ENCODE measurements at regions not wholly inside any gene's neighbourhood (a gene's known extent, or its start where the extent isn't known, plus 50 kb on each side); places are given as distances from the start of the nearest gene placed in this dataset.
A peak's percentile ranks its signal among the peaks of the same experiment; 100 is the strongest.

- TF ChIP-seq CREB5 (CRISPR knock-in tag; IDR thresholded peaks at IDR 0.05) (no peak), ZNF140 (CRISPR knock-in tag; IDR thresholded peaks at IDR 0.05) (no peak), RBM39 (optimal IDR thresholded peaks at IDR 0.05; ENCODE audit: low read depth, low read length) (no peak), ATF6 (CRISPR knock-in tag; IDR thresholded peaks at IDR 0.05) (no peak), ZNF395 (CRISPR knock-in tag; IDR thresholded peaks at IDR 0.05) (peak; percentile 44; the same call in 1 of the 2 replicates), CBX2 (IDR thresholded peaks at IDR 0.05; ENCODE audit: insufficient read depth, low read length, poor library complexity, severe bottlenecking) (no peak), CBFA2T3 (IDR thresholded peaks at IDR 0.05) (no peak), CBFA2T2 (conservative IDR thresholded peaks at IDR 0.05) (no peak), ETS2 (tag; IDR thresholded peaks at IDR 0.05; ENCODE audit: borderline replicate concordance, poor library complexity, severe bottlenecking) (no peak), ZNF778 (CRISPR knock-in tag; IDR thresholded peaks at IDR 0.05) (no peak), HES1 (IDR thresholded peaks at IDR 0.05; ENCODE audit: low read depth) (no peak), KDM2B (CRISPR knock-in tag; IDR thresholded peaks at IDR 0.05) (no peak), ILF3 (IDR thresholded peaks at IDR 0.05; ENCODE audit: borderline replicate concordance) (no peak), RCOR1 (IDR thresholded peaks at IDR 0.05; ENCODE audit: borderline replicate concordance in 1 of 2, low read depth in 2 of 2, low read length in 2 of 2) (no peak), RBM34 (IDR thresholded peaks at IDR 0.05; ENCODE audit: borderline replicate concordance, insufficient read depth, low read length) (no peak)
- TF ChIP-seq, protein P1, sequence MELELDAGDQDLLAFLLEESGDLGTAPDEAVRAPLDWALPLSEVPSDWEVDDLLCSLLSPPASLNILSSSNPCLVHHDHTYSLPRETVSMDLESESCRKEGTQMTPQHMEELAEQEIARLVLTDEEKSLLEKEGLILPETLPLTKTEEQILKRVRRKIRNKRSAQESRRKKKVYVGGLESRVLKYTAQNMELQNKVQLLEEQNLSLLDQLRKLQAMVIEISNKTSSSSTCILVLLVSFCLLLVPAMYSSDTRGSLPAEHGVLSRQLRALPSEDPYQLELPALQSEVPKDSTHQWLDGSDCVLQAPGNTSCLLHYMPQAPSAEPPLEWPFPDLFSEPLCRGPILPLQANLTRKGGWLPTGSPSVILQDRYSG (tag; conservative IDR thresholded peaks at IDR 0.05; ENCODE audit: low read depth): peak; percentile 62
- TF ChIP-seq, protein P2, sequence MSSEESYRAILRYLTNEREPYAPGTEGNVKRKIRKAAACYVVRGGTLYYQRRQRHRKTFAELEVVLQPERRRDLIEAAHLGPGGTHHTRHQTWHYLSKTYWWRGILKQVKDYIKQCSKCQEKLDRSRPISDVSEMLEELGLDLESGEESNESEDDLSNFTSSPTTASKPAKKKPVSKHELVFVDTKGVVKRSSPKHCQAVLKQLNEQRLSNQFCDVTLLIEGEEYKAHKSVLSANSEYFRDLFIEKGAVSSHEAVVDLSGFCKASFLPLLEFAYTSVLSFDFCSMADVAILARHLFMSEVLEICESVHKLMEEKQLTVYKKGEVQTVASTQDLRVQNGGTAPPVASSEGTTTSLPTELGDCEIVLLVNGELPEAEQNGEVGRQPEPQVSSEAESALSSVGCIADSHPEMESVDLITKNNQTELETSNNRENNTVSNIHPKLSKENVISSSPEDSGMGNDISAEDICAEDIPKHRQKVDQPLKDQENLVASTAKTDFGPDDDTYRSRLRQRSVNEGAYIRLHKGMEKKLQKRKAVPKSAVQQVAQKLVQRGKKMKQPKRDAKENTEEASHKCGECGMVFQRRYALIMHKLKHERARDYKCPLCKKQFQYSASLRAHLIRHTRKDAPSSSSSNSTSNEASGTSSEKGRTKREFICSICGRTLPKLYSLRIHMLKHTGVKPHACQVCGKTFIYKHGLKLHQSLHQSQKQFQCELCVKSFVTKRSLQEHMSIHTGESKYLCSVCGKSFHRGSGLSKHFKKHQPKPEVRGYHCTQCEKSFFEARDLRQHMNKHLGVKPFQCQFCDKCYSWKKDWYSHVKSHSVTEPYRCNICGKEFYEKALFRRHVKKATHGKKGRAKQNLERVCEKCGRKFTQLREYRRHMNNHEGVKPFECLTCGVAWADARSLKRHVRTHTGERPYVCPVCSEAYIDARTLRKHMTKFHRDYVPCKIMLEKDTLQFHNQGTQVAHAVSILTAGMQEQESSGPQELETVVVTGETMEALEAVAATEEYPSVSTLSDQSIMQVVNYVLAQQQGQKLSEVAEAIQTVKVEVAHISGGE (CRISPR knock-in tag; IDR thresholded peaks at IDR 0.05): no peak
These were observed 177.5 kb downstream of the ZDHHC21 start (continued) for GRCh38 chr9:14515571-14516198.

Measured in K562 (cell line).